ENCODE measurements at regions not wholly inside any gene's neighbourhood (a gene's known extent, or its start where the extent isn't known, plus 50 kb on each side); places are given as distances from the start of the nearest gene placed in this dataset.
A peak's percentile ranks its signal among the peaks of the same experiment; 100 is the strongest.

- no peak for DNase-seq (ENCODE audit: low spot score)
- intact Hi-C loops (cut with DNase I) = no loop called here
These were observed 321.8 kb downstream of the RFC3 start for GRCh38 chr13:34139660-34140227.

- intact Hi-C loops (cut with DNase I) = no loop called here
- DNase-seq (ENCODE audit: low spot score) = no peak
These were observed 325.7 kb downstream of the RFC3 start for GRCh38 chr13:34143637-34144036.

GRCh38 chr13:34144142-34144541 is 326.2 kb downstream of the RFC3 start:
- DNase-seq (ENCODE audit: low spot score) = no peak
- intact Hi-C loops (cut with DNase I) = no loop called here

- intact Hi-C loops (cut with DNase I) = no loop called here
- no peak for DNase-seq (ENCODE audit: low spot score)
These were observed 327.1 kb downstream of the RFC3 start for GRCh38 chr13:34145061-34145460.

GRCh38 chr13:34148359-34148758 is 330.4 kb downstream of the RFC3 start:
- DNase-seq (ENCODE audit: low spot score) = no peak
- intact Hi-C loops (cut with DNase I) = no loop called here

- intact Hi-C loops (cut with DNase I) = no loop called here
- DNase-seq (ENCODE audit: low spot score) = no peak
These were observed 333.9 kb downstream of the RFC3 start for GRCh38 chr13:34151885-34152284.

GRCh38 chr13:34152409-34152808 is 334.5 kb downstream of the RFC3 start:
- intact Hi-C loops (cut with DNase I) = no loop called here
- no peak for DNase-seq (ENCODE audit: low spot score)

GRCh38 chr13:34152996-34153395 is 335.0 kb downstream of the RFC3 start:
- intact Hi-C loops (cut with DNase I) = no loop called here
- DNase-seq (ENCODE audit: low spot score) = no peak

GRCh38 chr13:34153428-34154180 is 335.7 kb downstream of the RFC3 start:
- intact Hi-C loops (cut with DNase I) = no loop called here
- DNase-seq (ENCODE audit: low spot score) = no peak

GRCh38 chr13:34155931-34156607 is 338.1 kb downstream of the RFC3 start:
- no peak for DNase-seq (ENCODE audit: low spot score)
- intact Hi-C loops (cut with DNase I) = no loop called here

- intact Hi-C loops (cut with DNase I) = no loop called here
These were observed 339.0 kb downstream of the RFC3 start for GRCh38 chr13:34156841-34157365.

GRCh38 chr13:34159946-34160345 is 342.0 kb downstream of the RFC3 start:
- DNase-seq (ENCODE audit: low spot score) = no peak
- intact Hi-C loops (cut with DNase I) = no loop called here

More at GRCh38 chr13:34156841-34157365, 339.0 kb downstream of the RFC3 start:
- peak; percentile 88 for DNase-seq (ENCODE audit: low spot score)

- no peak for DNase-seq (ENCODE audit: low spot score)
- intact Hi-C loops (cut with DNase I) = no loop called here
These were observed 344.1 kb downstream of the RFC3 start for GRCh38 chr13:34161931-34162543.

GRCh38 chr13:34162544-34162933 is 344.6 kb downstream of the RFC3 start:
- DNase-seq (ENCODE audit: low spot score) = no peak
- intact Hi-C loops (cut with DNase I) = no loop called here

GRCh38 chr13:34164582-34164981 is 346.6 kb downstream of the RFC3 start:
- DNase-seq (ENCODE audit: low spot score) = no peak
- intact Hi-C loops (cut with DNase I) = no loop called here

- no peak for DNase-seq (ENCODE audit: low spot score)
- intact Hi-C loops (cut with DNase I) = no loop called here
These were observed 347.2 kb downstream of the RFC3 start for GRCh38 chr13:34165158-34165557.

GRCh38 chr13:34166406-34166805 is 348.5 kb downstream of the RFC3 start:
- intact Hi-C loops (cut with DNase I) = no loop called here
- no peak for DNase-seq (ENCODE audit: low spot score)

GRCh38 chr13:34167347-34167746 is 349.4 kb downstream of the RFC3 start:
- intact Hi-C loops (cut with DNase I) = no loop called here
- DNase-seq (ENCODE audit: low spot score) = no peak

GRCh38 chr13:34172048-34172447 is 354.1 kb downstream of the RFC3 start:
- intact Hi-C loops (cut with DNase I) = no loop called here
- DNase-seq (ENCODE audit: low spot score) = no peak

GRCh38 chr13:34174671-34175145 is 356.8 kb downstream of the RFC3 start:
- intact Hi-C loops (cut with DNase I) = no loop called here

More at GRCh38 chr13:34174671-34175145, 356.8 kb downstream of the RFC3 start:
- DNase-seq (ENCODE audit: low spot score) = no peak

Measured in posterior vena cava (tissue), 2 donors.